Body of pancreas (tissue), 4 donors: ENCODE measurements at regions not wholly inside any gene's neighbourhood (a gene's known extent, or its start where the extent isn't known, plus 50 kb on each side); places are given as distances from the start of the nearest gene placed in this dataset.

Source experiments
- POLR2A ChIP-seq, 3 donors: fragments of 450-650 bp; IDR thresholded peaks; one replicate each; pipeline ENCODE4 v1.6.1; 2016; ENCODE audit warnings: antibody characterized with exemption in 3 of 3, mild to moderate bottlenecking in 2 of 3
- TF ChIP-seq, protein P1 (sequence below), 7 experiments: fragments of 450-650 bp in 4 of 7; fragments of 200-600 bp in 3 of 7; sonication (generic) in 3 of 7; IDR thresholded peaks; one replicate each; pipeline ENCODE4 v1.5.1; 2016 to 2019; ENCODE audit warnings: antibody characterized with exemption in 7 of 7

- TF ChIP-seq, protein P1, sequence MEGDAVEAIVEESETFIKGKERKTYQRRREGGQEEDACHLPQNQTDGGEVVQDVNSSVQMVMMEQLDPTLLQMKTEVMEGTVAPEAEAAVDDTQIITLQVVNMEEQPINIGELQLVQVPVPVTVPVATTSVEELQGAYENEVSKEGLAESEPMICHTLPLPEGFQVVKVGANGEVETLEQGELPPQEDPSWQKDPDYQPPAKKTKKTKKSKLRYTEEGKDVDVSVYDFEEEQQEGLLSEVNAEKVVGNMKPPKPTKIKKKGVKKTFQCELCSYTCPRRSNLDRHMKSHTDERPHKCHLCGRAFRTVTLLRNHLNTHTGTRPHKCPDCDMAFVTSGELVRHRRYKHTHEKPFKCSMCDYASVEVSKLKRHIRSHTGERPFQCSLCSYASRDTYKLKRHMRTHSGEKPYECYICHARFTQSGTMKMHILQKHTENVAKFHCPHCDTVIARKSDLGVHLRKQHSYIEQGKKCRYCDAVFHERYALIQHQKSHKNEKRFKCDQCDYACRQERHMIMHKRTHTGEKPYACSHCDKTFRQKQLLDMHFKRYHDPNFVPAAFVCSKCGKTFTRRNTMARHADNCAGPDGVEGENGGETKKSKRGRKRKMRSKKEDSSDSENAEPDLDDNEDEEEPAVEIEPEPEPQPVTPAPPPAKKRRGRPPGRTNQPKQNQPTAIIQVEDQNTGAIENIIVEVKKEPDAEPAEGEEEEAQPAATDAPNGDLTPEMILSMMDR (IDR thresholded peaks at IDR 0.05) = no peak
- no peak for TF ChIP-seq POLR2A (IDR thresholded peaks at IDR 0.05)
Observed at GRCh38 chr12:76256321-76256720, 91.9 kb downstream of the BBS10 start.
